Islet precursor cell (in vitro differentiated cells): ENCODE measurements at regions not wholly inside any gene's neighbourhood (a gene's known extent, or its start where the extent isn't known, plus 50 kb on each side); places are given as distances from the start of the nearest gene placed in this dataset.

Experiments used
- DNase-seq: peaks from one replicate; pipeline ENCODE4 v3.0.0-alpha.2; 2018

DNA sequence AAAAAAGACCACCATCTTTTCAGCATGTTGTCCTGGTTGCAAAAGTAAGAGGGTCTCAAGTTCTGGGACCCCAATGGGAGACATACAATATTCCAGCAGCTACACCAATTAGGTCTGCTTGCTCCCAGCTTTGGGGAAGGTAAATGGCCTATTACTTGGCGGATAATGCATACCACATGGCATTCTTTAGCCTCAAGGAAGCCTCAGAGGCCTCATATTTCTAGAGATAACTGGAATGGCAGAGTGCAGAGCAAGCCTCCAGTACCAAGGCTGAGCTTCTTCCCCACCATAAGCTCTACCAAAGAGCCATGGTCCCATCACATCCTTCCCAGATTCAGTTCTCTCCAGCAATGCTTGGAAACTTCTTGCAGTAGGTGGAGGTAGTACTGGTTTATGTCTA is 493.8 kb downstream of the SHQ1 start:
- peak; percentile 42 for DNase-seq

DNA sequence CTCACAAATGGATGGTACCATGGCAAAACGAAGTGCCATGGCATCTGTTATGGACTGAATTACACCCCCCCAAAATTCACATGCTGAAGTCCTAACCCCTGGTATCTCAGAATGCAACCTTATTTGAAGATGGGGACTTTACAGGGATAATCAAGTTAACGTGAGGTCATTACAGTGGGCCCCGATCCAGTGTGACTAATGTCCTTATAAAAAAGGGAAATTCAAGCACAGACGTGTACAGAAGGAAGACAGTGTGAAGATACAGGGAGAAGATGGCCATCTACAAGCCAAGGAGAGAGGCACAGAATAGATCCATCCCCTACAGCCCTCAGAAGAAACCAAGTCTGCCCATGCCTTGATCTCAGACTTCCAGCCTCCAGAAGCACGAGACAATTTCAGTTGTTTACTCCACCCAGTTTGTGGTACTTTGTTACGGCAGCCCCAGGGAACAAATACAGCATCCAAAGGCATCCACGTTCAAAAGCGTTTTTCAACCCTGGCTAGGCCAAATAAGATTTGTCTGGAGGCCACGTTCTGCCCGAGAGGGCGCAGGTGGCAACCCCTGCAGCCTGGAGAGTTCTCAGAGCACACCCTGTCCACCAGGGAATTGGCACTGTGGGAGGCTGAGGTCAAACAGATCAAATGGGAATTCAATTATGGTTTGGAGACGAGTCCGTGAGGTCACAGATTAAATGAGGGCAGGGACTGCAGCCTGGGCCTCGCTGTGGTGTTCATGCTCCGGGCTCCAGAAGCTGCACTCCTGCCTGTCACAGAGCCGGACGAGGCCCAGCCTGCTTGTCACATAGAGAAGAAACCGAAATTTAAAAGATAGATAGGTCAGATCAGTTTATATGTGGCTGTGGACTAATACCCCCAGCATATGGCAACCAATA is 494.8 kb downstream of the SHQ1 start:
- DNase-seq = peak; percentile 35

DNA sequence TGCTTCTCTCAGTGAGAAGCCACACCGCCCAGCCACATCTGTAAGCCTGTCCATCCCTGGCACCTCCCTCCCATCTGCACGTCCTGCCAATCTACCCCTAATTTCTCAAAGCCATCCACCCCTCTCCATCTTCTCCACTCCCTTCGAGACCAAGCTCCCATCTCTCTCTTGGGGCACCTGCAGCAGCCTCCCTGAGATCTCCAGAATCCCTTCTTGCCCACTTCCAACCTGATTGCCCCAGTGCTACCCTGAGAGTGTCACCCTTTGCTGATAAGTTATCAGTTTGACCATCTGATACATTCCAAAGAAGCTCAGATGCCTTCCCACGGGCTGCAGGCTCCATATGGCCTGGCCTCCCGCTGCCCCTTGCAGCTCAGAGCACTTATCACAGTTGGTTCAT is 496.1 kb downstream of the SHQ1 start:
- no peak for DNase-seq

DNA sequence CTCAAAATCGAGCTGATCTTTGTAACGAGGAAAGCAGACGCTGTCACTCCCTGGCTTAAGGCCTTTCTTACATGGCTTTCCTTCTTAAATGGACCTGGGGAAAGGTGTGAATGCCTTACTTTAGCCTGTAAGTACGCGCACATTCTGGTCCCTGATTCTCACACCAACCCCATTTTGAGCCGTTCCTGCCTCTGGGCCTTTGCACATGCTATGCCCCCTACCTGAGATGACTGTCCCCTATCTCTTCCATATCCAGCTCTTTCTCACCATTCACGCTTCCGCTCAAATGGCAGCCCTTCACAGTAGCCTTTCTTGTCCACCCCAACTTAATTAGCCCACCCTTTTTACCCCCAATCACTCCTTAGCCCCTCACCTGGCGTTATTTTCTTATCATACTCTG is 496.7 kb downstream of the SHQ1 start:
- DNase-seq = no peak

DNA sequence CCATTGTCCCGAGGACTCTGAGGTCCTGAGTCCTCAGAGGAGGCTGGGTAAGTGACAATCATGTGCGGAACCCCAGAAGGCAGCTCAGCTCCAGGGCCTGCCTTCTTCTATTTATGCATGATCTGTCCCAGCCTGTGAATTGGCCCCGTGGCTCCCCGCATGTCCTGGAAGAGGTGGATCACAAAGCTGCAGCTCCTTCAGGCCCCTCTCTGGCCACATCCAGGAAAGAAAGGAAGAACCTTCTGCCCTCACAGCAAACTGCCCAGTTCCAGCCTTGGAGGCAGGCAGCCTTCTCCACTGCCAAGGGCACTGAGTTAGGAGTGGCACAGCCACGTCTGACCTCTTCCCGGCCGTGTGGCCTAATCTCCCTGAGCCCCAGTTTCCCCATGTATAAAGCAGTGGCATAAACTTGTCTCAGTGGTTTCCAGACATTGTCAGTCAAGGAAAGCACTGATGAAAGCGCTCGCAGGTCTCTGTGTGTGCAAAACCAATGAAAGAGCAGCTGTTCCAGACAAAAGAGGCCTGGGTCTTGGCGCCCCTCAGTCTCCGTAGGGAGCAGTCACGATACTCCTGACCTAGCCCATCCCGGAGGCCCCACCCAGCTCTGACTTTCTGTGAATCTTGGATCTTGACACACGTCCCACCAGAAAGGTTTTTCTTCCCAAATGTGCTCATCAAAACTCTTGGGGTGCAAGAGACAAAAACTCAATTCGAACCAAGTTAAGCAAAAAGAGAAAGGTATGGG is 497.3 kb downstream of the SHQ1 start:
- DNase-seq = no peak

DNA sequence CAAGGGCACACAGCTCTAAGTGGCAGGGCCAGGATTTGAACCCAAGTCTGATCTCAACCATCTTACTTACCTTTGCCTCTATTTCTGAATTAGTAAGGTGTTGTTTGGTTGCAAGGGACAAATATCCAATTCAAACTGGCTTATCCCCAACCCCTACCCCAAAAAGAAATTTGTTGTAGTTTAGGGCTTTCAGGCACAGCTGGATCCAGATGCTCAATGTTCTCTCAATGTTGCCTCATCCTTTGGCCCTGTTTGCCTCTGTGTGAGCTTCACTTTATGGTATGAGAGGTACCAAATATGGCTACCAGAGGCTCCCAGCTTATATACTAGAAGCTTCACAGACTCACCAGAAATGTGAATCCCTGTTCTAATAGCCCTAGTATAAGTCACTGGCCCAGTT is 499.9 kb downstream of the SHQ1 start:
- DNase-seq = no peak

DNA sequence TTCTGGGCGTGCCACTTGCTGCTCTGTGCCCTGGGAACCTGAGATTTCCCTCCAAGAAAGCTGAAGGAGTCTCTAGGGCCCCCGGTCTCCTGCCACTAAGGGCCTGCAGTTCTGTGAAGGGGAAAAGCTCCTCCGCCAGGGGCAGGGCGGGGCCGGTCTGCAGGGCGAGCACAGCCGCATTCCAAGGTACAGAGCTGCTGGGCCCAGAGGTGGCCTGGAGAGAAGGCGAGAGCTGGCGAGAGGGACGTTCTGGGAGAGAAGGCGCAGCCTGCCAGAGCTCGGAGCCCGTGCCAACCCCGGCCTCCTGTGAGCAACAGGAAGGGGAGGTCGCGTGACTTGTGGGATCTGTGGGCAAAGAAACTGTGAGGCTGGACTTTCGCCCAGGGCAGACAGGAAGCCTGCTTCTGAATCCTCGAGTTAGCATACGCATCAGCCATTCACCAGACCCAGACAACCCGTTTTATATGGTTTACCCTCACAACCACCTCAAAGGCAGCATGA is 500.4 kb downstream of the SHQ1 start:
- peak; percentile 93 for DNase-seq

DNA sequence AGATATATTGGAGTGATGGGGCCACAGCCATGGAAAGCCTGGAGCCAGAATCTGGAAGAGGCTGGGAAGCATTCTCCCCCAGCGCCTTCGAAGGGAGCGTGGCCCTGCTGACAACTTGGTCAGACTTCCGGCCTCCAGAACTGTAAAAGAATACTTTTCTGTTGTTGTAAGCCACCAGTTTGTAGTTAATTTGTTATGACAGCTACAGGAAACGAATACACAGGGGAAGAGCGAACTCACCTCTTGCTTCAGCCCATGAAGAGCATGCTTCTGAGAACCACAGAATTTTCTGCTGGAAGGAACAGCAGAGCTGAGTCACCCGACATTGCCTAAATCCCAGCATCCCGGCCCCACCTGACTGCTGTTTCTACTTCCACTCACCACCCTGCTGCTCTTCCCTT is 501.7 kb downstream of the SHQ1 start:
- DNase-seq = peak; percentile 83

DNA sequence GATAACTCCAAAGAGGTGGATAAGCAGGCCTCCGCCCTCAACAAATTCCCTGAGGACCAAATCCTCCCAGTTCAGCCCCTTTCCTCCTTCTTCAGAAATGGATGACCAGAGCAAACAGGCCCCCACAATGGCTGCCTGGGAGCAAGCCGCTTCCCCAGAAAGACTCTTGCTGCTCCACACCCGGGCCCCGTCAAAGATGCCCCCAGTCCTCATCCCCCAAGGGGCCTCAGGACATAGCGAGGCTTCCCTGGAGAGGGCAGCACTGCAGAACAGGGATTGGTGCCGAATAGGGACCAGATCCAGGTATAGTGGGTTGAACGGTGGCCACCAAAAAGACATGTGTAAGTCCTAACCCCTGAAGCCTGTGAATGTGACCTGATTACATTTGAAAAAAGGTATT is 502.3 kb downstream of the SHQ1 start:
- DNase-seq = no peak

DNA sequence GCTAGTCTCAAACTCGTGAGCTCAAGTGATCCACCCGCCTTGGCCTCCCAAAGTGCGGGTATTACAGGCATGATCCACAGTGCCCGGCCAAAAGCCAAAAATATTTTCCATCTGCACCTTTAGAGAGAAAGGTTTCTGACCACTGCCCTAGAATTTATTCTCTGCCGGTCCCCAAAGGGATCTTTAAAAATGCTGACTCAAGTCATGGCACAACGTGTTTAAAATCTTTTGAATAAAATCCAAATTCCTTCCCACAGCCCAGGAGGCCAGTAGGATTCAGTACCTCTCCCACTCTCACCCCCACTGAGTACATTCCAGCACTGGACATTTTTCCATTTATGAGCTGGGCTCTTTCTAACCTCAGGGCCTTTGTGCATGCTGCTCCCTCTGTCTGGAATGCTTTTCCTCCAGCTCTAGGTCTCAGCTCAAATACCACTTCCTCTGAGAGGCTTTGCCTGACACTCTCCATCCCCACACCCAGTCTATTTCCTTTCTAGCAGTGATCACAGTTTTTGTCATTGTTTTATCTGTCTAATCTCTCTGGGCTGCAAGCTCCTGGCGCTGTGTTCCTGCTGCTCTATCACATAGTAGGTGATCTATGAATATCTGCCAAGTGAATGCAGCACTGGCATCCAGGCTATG is 502.9 kb downstream of the SHQ1 start:
- DNase-seq = peak; percentile 74

DNA sequence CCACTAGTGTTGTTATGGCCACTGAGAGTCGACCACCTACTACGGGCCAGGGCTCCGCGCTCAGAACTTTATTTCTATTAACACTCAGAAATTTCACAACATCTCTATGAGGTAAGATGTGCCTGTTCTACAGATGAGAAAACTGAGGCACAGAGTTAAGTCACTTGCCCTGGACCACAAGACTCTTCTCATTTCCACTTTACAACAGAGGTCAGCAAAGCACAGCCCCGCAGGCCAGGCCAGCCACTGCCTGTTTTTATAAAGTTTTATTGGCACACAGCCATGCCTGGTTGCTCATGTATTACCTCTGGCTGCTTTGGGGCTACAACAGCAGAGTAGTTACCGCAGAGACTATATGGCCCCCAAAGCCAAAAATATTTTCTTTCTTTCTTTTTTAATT is 503.6 kb downstream of the SHQ1 start:
- DNase-seq = no peak

DNA sequence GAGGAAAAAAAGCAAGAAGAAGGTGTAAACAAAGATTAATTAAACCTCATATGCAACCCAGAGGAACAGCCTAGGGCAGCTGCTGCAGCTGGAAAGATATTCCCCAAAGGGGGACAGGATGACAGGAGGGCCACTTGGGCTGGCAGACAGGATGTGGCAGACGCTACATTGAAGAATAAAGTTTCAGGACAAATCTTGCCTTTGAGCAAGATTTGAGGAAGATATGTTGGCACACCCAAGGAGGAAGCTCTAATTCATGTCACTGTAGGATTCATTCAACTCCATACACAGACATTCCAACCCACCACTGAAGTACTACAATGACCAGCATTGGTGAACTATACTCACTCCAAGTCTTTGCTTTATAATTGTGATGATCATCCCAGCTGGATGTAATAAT is 504.0 kb downstream of the SHQ1 start:
- no peak for DNase-seq

DNA sequence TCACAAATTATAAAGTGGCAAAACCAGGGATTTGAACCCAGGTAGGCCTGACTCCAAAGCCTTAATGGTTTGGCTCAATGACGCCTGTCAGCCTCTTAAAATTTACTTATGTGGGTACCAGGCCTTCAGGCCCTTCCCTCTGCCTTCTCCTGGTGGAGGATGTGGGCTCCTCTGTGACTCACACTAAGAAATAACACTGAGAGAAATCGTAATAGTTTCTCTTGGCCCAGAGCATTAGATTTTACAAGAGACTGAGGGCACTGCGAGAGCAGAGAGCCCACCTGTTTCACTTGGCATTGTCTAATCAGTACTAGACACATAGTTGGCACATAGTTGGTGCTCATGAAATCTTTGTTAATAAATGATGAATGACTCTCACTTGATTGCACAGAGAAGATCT is 505.2 kb downstream of the SHQ1 start:
- DNase-seq = no peak

DNA sequence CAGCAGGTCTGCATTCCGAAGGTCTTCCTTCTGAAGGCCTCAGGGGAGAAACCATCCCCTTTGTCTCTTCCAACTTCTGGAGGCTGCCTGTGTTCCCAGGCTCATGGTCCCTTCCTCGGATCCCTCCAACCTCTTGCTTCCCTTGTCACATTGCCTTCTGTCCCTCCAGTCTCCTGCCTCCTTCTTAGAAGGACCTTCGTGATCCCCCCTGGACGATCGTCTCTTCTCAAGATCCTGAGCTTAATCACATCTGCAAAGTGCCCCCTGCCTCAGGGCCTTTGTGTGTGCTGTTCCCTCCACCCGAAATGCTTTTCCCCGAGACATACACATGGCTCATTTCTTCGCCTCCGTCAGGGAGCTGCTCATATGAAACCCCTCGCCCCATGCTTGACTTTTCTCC is 505.8 kb downstream of the SHQ1 start:
- DNase-seq = no peak

DNA sequence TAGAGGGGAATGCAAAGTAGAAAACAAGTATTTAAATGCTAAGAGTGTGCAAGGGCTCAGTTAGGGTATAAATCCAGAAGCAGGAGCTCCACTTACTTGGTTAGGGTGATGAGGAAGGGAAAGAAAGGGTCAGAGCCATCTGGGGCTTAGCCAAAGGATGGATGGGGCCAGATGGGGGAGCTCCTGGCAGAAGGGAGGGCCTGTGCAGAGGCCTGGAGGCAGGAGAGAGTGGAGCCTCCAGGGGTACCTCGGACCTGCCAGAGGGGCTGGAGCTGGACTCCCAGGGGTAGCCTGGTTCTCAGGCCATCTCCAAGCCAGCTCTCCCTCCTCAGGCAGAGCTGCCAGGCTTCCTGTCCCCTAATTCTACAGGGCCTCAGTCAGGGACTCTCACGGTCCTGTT is 506.3 kb downstream of the SHQ1 start:
- DNase-seq = no peak

DNA sequence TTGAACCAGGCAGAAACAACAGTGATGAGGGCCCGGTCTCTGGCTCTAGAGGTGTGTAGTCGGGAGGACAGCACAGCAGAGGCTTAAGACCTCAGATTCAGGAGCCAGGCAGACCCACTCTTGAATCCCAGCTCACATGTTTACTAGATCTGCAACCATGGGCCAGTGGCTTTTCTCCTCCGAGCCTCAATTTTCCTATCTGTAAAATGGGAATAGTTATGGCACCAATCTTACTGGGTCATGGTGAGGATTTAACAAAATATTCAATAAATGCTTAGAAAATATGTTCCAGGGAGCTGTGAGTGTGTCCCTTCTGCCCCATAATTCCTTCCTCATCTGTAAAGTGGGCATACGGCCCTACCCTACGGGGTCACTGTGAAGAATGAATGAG is 506.9 kb downstream of the SHQ1 start:
- no peak for DNase-seq

DNA sequence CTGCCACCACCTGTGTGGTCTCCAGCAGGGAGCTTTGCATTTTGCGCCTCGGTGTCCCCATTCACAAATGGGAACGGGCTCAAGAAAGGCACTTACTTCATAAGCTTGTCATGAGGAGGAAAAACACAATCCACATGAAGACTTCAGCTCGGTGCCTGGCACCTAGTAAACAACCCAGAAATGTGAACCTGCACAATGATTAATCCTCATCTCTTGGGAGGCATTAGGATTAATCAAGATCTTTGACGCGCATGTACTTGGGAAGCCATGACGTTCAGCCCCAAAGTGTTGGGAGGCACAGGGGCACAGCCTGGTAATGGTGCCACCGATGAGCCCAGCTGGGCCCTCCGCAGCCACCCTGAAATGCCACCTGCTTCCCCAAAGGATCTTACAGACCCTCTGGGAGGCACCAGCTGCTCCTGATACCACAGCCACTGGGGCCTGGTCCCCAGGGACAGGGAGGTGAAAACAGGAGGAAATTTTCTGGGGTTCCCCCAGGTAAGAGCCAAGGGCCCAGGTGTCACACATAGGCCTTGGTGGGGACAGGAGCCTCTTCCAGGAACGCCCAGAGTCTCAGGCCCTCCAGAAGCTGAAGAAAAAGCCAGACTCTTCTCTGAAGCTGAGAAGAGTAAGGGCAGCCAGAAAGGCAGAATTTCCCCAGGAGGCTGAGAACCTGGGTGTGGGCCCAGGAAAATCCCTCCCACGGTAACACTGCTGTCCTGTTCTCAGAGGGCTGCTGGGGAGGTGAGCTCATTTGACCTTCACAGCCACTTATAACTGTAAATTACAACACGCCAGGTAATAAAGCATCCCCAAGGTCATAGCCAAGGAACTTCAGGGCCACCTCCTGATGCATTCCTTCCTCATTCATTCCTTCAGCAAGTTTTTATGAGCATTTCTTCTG is 507.5 kb downstream of the SHQ1 start:
- no peak for DNase-seq

DNA sequence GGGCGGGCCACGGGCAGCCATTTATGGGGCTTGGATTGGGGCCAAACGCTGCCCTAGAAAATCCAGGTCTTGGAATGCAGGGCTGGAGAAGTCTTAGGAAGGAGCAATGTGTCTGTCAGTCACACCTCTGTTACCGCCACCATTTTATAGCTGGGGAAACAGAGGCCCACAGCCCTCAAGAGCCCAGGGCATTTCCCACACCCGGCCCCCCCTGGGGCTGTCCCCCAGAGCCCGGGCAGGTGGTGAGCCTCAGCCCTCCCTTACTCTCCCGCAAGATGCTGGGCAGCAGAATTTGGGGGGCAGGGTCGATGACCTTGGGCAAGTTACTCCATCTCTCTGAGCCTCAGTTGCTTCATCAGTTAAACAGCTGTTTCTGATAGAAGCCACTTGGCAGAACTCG is 508.2 kb downstream of the SHQ1 start:
- no peak for DNase-seq

DNA sequence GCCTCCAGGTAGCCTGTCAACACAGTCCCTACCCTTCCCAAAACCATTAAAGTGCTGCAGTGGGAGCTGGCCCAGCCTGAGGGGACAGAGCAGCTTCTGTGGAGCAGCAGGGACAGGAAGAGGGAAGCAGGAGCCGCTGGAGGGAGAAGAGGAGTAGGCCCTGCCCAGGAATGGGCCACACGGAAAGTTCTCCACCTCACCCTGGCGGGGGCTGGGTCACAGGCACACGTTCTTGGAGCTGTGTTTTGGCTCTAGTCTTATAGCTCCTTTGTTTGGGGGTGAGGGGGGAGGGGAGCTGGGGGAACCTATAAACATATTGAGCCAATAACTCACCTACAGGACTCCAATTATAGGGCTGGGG is 508.6 kb downstream of the SHQ1 start:
- no peak for DNase-seq

DNA sequence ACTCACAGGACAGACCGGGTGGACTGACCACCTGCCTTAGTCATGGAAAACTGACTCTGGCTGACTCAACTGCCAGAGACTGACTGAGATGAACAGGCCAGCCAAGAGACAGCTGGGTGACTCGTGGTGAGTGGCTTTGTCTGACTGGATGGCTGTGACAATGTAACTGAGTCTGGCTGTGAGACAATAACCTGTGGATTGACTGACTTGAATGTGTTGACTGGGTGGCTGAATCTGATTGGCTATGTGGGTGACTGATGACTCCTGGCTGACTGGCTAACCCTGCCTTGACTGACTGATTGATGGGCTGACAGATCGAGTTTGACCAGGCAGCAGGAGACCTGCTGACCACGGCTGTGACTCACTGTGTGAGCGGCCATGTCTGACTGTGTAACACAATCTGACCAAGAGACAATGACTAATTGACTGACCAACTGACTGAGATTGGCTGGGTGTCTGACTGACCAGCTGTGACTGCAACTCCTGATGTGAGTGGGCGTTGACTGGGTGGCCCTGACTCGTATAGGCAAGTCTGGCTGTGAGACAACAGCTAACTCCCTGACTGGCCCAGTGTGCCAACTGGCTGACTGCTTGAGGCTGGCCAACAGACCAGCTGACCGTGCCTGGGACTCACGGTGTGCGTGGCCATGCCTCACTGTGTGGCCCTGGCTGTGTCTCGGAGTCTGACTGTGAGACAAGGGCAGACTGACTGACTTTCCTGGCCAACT is 509.1 kb downstream of the SHQ1 start:
- DNase-seq = peak; percentile 98

DNA sequence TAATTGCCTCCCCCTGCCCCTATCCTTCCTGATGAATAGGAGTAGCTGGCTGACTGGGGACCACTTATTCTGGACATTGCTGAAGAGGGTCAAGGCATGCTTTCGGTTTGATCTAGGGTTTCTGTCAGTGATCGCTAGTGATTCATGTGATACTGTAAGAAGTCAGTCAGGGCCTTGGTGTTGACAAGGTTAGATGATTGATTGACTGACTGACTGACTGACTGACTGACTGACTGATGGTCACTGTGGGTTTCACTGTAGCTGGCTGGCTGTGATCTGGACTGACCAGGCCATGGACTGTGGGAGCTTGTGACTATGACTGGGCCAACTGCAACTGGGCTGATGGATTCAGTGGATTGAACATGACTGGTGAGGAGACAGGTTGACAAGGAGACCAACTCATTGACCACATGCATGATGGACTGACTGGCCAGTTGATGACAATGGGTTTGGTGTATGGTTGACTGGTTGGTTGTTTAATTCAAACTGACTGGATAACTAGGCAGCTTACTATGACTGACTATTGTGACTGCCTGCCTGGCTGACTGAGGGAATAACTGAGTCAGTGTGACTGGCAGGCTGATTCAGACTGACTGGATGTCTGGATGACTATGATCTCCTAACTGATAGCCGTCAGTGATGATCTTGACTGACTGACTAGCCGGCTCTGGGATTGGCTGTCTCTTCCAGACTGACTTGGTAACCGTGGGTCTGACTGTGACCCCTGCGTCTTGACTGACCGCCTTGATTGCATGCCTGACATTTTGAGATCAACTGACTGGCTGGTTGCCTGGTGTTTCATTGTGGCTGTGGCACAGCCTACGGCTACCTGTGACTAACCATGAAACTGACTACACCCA is 509.9 kb downstream of the SHQ1 start:
- no peak for DNase-seq
